SU-DHL-6 (cell line): ENCODE measurements at regions not wholly inside any gene's neighbourhood (a gene's known extent, or its start where the extent isn't known, plus 50 kb on each side); places are given as distances from the start of the nearest gene placed in this dataset.

Experiments used
- H2AFZ ChIP-seq: fragments of 200-600 bp; sonication (generic); 2 replicates; pipeline ENCODE4 v1.6.1; 2014; ENCODE audit warnings: low read depth, mild to moderate bottlenecking, moderate library complexity, mixed read lengths, antibody characterized with exemption, low read length; ENCODE audit not compliant: severe bottlenecking
- H3F3A ChIP-seq: fragments of 200-600 bp; shearing (Covaris generic); 2 replicates; pipeline ENCODE4 v1.6.0; 2016; ENCODE audit warnings: antibody characterized with exemption, mild to moderate bottlenecking; ENCODE audit not compliant: insufficient read depth
- H3K27ac ChIP-seq: fragments of 200-600 bp; sonication (generic); 2 replicates; pipeline ENCODE4 v1.5.1; 2016; ENCODE audit warnings: low read depth, mild to moderate bottlenecking, low read length, moderate library complexity, mixed read lengths
- H3K27me3 ChIP-seq: fragments of 200-600 bp; sonication (generic), shearing (Covaris generic); 2 replicates; pipeline ENCODE4 v1.6.0; 2014; ENCODE audit warnings: mild to moderate bottlenecking, low read length
- H3K36me3 ChIP-seq: fragments of 200-600 bp; sonication (generic); 2 replicates; pipeline ENCODE4 v1.6.1; 2014; ENCODE audit warnings: mild to moderate bottlenecking, low read length, mixed read lengths
- H3K4me2 ChIP-seq: fragments of 300-600, 200-600 bp; shearing (Covaris generic), sonication (generic); 2 replicates; pipeline ENCODE4 v1.6.0; 2014; ENCODE audit warnings: low read length, low read depth, mild to moderate bottlenecking; ENCODE audit not compliant: poor library complexity, severe bottlenecking
- H3K4me3 ChIP-seq: fragments of 200-600 bp; sonication (generic); 2 replicates; pipeline ENCODE4 v1.5.1; 2014; ENCODE audit warnings: antibody characterized with exemption, low read length, mild to moderate bottlenecking, mixed read lengths; ENCODE audit not compliant: insufficient read depth, poor library complexity, severe bottlenecking
- H3K79me2 ChIP-seq: fragments of 200-600 bp; sonication (generic); 2 replicates; pipeline ENCODE4 v1.6.1; 2014; ENCODE audit warnings: mild to moderate bottlenecking, low read length, moderate library complexity; ENCODE audit not compliant: insufficient read depth
- H3K9ac ChIP-seq: fragments of 200-600 bp; sonication (generic); 2 replicates; pipeline ENCODE4 v1.7.0; 2014; ENCODE audit warnings: mild to moderate bottlenecking, low read length
- H3K9me2 ChIP-seq: fragments of 200-600 bp; sonication (generic); replicated peaks from 2 replicates; pipeline ENCODE4 v1.6.1; 2014; ENCODE audit warnings: low read length; ENCODE audit not compliant: insufficient read depth
- H3K9me3 ChIP-seq: fragments of 200-600 bp; sonication (generic); 2 replicates; pipeline ENCODE4 v1.6.1; 2014; ENCODE audit warnings: low read length, mixed read lengths; ENCODE audit not compliant: insufficient read depth
- H4K20me1 ChIP-seq: fragments of 200-600 bp; sonication (generic); 2 replicates; pipeline ENCODE4 v1.6.1; 2014; ENCODE audit warnings: low read depth, mild to moderate bottlenecking, antibody characterized with exemption, low read length, moderate library complexity, mixed read lengths
- CTCF ChIP-seq: fragments of 200-600 bp; sonication (generic); IDR thresholded peaks from one replicate; pipeline ENCODE4 v1.5.1; 2017; ENCODE audit warnings: antibody characterized with exemption, mild to moderate bottlenecking, low read length, moderate library complexity; ENCODE audit not compliant: insufficient read depth, poor library complexity, severe bottlenecking
- EZH2phosphoT487 ChIP-seq: fragments of 200-600 bp; sonication (generic), shearing (Covaris generic); conservative IDR thresholded peaks from 2 replicates; pipeline ENCODE4 v1.6.1; 2018; ENCODE audit warnings: mild to moderate bottlenecking, antibody characterized with exemption, low read length, moderate library complexity, mixed read lengths

- Histone ChIP-seq H3K79me2 (no peaks in the 10 kb centered on the region), H3K9ac (no peak overlapping the region), H4K20me1 (no peaks in the 10 kb centered on the region), H3F3A (no peaks in the 10 kb centered on the region), H3K27ac (no peak overlapping the region), H3K4me3 (no peak overlapping the region), H3K9me3 (no peaks in the 10 kb centered on the region), H3K4me2 (no peak overlapping the region), H2AFZ (no peak overlapping the region), H3K36me3 (no peaks in the 10 kb centered on the region), H3K27me3 (no peaks in the 10 kb centered on the region), H3K9me2 (no peaks in the 10 kb centered on the region)
- TF ChIP-seq CTCF: no peak
- TF ChIP-seq EZH2phosphoT487: no peak
These were observed 262.8 kb upstream of the RFC3 start for GRCh38 chr13:33554919-33555791.

GRCh38 chr13:33556828-33557227 is 261.1 kb upstream of the RFC3 start:
- Histone ChIP-seq H4K20me1 (no peaks in the 10 kb centered on the region), H3K4me2 (no peak overlapping the region), H3K9me3 (no peaks in the 10 kb centered on the region), H3F3A (no peaks in the 10 kb centered on the region), H3K9me2 (no peaks in the 10 kb centered on the region), H3K27ac (no peak overlapping the region), H3K4me3 (no peak overlapping the region), H3K9ac (no peak overlapping the region), H3K79me2 (no peaks in the 10 kb centered on the region), H3K36me3 (no peaks in the 10 kb centered on the region), H2AFZ (no peak overlapping the region), H3K27me3 (no peaks in the 10 kb centered on the region)
- TF ChIP-seq CTCF (no peak), EZH2phosphoT487 (no peak)

DNA sequence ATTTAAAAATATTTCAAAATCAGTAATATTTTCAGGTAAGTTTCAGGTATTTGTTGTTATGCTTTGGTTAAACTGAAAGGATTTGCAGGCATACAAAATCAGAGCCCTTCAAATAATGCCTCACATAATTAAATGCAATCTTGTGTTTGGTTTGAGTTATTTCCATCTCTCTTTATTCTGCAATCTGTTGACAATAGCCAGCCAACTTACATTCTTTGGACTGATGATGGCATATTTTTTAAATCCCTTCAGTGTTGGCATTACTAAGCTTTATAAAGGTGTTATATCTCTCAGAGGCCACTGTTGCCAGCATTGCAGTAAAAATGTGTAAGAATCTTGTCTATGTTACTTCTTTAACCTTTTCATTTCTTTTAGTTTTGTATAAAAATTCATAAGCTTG is 257.2 kb upstream of the RFC3 start:
- Histone ChIP-seq H3F3A (no peaks in the 10 kb centered on the region), H4K20me1 (no peaks in the 10 kb centered on the region), H2AFZ (no peak overlapping the region), H3K4me3 (no peak overlapping the region), H3K4me2 (no peak overlapping the region), H3K9ac (no peak overlapping the region), H3K27ac (no peak overlapping the region), H3K79me2 (no peaks in the 10 kb centered on the region), H3K9me2 (no peaks in the 10 kb centered on the region), H3K36me3 (no peaks in the 10 kb centered on the region), H3K9me3 (no peaks in the 10 kb centered on the region), H3K27me3 (no peaks in the 10 kb centered on the region)
- no peak for TF ChIP-seq CTCF
- no peak for TF ChIP-seq EZH2phosphoT487
